ENCODE measurements at regions not wholly inside any gene's neighbourhood (a gene's known extent, or its start where the extent isn't known, plus 50 kb on each side); places are given as distances from the start of the nearest gene placed in this dataset.

DNA sequence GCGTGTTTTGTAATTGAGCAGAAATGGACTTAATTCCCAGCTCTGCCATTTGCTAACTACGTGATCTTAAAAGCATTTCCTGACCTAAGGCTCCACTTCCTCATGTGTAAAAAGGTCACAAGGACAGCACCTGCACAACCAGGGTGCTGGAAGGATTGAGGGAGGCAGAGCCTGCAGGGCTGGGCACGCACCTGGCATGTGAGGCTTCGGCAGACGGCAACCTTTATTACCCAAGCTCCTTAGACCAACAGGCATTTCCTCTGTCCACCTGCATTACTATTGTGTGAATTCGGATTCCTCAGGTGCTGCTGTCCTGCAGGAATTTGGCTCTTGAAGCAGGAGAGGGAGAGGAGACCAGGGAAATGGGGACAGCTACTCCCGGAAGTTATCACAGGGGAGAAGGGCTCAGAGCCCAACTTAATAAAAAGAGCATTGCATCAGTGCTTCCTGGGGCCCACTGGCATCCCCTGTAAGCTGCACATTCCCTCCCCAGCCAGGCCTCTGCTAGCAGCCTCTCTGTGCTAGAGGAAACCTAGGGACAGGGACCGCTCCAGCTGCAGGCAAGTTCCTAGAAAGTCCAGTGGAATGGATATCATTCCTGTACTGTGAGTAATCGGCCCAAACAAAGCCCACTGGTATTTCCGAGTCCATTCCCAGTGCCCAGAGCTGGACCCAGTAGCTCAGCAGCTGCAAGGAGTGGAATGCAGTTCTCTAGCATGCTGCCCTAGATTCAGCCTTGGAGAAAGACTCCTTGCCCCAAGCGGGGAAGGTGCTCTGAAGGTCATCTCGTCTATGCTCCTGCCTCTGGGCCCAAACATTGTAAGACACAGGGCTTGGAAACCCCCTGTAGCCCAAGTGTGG is 157.1 kb upstream of the CCND2 start:
- WGBS (ENCODE audit: missing lambda C conversion rate) = 40% methylated on average over 11 of the region's 12 CpGs
- H3K9me3 ChIP-seq = no peaks in the 10 kb centered on the region
- H3K4me2 ChIP-seq = no peak overlapping the region
- no peak overlapping the region for H3K4me3 ChIP-seq
- no peak overlapping the region for H3K27ac ChIP-seq
- TF ChIP-seq ZFP36 (IDR thresholded peaks at IDR 0.05; ENCODE audit: borderline replicate concordance, partially characterized antibody) = no peak
- no peak for TF ChIP-seq SMC3 (IDR thresholded peaks at IDR 0.05)
- no peak for TF ChIP-seq ZC3H11A (IDR thresholded peaks at IDR 0.05)
- TF ChIP-seq, protein P1, sequence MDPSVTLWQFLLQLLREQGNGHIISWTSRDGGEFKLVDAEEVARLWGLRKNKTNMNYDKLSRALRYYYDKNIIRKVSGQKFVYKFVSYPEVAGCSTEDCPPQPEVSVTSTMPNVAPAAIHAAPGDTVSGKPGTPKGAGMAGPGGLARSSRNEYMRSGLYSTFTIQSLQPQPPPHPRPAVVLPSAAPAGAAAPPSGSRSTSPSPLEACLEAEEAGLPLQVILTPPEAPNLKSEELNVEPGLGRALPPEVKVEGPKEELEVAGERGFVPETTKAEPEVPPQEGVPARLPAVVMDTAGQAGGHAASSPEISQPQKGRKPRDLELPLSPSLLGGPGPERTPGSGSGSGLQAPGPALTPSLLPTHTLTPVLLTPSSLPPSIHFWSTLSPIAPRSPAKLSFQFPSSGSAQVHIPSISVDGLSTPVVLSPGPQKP (IDR thresholded peaks at IDR 0.05; ENCODE audit: low read depth, low read length) = no peak
- no peak for TF ChIP-seq BHLHE40 (IDR thresholded peaks at IDR 0.05; ENCODE audit: low read depth, low read length)
- TF ChIP-seq, protein P2, sequence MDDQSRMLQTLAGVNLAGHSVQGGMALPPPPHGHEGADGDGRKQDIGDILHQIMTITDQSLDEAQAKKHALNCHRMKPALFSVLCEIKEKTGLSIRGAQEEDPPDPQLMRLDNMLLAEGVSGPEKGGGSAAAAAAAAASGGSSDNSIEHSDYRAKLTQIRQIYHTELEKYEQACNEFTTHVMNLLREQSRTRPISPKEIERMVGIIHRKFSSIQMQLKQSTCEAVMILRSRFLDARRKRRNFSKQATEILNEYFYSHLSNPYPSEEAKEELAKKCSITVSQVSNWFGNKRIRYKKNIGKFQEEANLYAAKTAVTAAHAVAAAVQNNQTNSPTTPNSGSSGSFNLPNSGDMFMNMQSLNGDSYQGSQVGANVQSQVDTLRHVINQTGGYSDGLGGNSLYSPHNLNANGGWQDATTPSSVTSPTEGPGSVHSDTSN (IDR thresholded peaks at IDR 0.05) = no peak
- TF ChIP-seq FOSL2 (IDR thresholded peaks at IDR 0.05) = no peak
- no peak for TF ChIP-seq FOSL2 (CRISPR knock-in tag; IDR thresholded peaks at IDR 0.05)
- TF ChIP-seq, protein P3, sequence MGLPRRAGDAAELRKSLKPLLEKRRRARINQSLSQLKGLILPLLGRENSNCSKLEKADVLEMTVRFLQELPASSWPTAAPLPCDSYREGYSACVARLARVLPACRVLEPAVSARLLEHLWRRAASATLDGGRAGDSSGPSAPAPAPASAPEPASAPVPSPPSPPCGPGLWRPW (IDR thresholded peaks at IDR 0.05) = no peak
- TF ChIP-seq CBX2 (IDR thresholded peaks at IDR 0.05; ENCODE audit: borderline replicate concordance, low read depth) = no peak
- no peak for TF ChIP-seq ZNF302 (CRISPR knock-in tag; IDR thresholded peaks at IDR 0.05)
- TF ChIP-seq RFX5 (IDR thresholded peaks at IDR 0.05) = no peak
- no peak for TF ChIP-seq TFCP2L1 (CRISPR knock-in tag; IDR thresholded peaks at IDR 0.05)
- TF ChIP-seq ESRRA (IDR thresholded peaks at IDR 0.05; ENCODE audit: borderline replicate concordance, low read length) = no peak
- no peak for TF ChIP-seq EHMT2 (IDR thresholded peaks at IDR 0.05; ENCODE audit: low read depth)
- TF ChIP-seq, protein P4, sequence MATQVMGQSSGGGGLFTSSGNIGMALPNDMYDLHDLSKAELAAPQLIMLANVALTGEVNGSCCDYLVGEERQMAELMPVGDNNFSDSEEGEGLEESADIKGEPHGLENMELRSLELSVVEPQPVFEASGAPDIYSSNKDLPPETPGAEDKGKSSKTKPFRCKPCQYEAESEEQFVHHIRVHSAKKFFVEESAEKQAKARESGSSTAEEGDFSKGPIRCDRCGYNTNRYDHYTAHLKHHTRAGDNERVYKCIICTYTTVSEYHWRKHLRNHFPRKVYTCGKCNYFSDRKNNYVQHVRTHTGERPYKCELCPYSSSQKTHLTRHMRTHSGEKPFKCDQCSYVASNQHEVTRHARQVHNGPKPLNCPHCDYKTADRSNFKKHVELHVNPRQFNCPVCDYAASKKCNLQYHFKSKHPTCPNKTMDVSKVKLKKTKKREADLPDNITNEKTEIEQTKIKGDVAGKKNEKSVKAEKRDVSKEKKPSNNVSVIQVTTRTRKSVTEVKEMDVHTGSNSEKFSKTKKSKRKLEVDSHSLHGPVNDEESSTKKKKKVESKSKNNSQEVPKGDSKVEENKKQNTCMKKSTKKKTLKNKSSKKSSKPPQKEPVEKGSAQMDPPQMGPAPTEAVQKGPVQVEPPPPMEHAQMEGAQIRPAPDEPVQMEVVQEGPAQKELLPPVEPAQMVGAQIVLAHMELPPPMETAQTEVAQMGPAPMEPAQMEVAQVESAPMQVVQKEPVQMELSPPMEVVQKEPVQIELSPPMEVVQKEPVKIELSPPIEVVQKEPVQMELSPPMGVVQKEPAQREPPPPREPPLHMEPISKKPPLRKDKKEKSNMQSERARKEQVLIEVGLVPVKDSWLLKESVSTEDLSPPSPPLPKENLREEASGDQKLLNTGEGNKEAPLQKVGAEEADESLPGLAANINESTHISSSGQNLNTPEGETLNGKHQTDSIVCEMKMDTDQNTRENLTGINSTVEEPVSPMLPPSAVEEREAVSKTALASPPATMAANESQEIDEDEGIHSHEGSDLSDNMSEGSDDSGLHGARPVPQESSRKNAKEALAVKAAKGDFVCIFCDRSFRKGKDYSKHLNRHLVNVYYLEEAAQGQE (IDR thresholded peaks at IDR 0.05) = no peak
- TF ChIP-seq, protein P5, sequence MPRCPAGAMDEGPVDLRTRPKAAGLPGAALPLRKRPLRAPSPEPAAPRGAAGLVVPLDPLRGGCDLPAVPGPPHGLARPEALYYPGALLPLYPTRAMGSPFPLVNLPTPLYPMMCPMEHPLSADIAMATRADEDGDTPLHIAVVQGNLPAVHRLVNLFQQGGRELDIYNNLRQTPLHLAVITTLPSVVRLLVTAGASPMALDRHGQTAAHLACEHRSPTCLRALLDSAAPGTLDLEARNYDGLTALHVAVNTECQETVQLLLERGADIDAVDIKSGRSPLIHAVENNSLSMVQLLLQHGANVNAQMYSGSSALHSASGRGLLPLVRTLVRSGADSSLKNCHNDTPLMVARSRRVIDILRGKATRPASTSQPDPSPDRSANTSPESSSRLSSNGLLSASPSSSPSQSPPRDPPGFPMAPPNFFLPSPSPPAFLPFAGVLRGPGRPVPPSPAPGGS (IDR thresholded peaks at IDR 0.05) = no peak
- TF ChIP-seq CHD2 (IDR thresholded peaks at IDR 0.05; ENCODE audit: low read length, partially characterized antibody) = no peak
- no peak for TF ChIP-seq NR3C1 (IDR thresholded peaks at IDR 0.05)
- ChIA-PET CTCF (interaction anchor here (1.2 to 2.2 kb wide), 3 partner anchors 9 to 411 kb away, joined by 3 to 8 read pairs (median 7); no protein-coding TSS in a partner anchor), POLR2A (interaction anchor here (1.1 kb wide), 1 partner anchor 18 kb away, joined by 3 read pairs; no protein-coding TSS in a partner anchor)
- ATAC-seq (peak; percentile 16 to 33; a peak in 2 of 6 replicates), FAIRE-seq (no peak), DNase-seq (ENCODE audit: low read depth in 1 of 2, low spot score in 1 of 2) (no peak)
- H3K4me1 ChIP-seq = no peaks in the 10 kb centered on the region
